Fibroblast of skin of left biceps (primary cell): ENCODE measurements at regions not wholly inside any gene's neighbourhood (a gene's known extent, or its start where the extent isn't known, plus 50 kb on each side); places are given as distances from the start of the nearest gene placed in this dataset.

ENCODE experiments used
- DNase-seq, 2 experiments: peaks; one replicate each; pipeline ENCODE4 v3.0.0-alpha.2; 2013; ENCODE audit warnings: low read depth in 2 of 2

GRCh38 chr15:47824147-47824546 is 106.8 kb downstream of the SEMA6D start:
- no peak for DNase-seq

DNA sequence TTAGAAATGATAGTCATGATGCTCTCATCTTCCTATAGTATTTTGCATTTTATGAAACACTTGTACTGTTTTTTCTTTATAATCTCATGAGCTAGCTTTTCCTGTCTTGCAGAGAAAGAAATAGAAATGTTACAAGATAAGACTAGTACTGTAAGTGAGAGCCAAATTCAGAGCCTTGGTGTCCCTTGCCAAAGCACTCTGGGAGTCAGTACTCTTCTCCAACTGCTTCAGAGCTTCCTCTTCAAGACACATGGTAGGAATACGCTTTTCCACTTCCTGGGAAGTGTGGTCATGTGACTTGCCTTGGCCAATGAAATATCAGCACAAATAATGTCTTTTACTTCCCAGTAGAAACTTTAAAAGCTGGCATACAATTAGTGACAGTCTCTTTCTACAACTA is 112.4 kb downstream of the SEMA6D start:
- no peak for DNase-seq

DNA sequence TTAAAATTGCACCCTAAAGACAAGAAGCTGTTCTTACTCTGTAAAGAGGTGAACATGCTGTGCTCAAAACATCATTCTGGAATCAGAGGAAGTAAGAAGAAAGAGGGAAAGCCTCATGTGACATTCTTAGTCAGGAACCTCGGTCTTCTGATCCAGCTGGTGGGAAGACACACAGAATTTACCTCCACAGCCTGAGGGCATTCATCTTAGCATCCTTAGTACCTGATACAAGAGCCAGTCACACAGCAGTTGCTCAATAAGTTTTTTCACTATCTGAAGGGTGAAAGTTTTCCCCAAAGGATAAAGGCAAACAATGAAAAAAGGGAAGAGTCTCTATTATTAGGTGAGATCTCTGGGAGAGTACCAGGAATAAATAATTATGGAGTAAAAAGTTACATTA is 116.8 kb downstream of the SEMA6D start:
- no peak for DNase-seq

DNA sequence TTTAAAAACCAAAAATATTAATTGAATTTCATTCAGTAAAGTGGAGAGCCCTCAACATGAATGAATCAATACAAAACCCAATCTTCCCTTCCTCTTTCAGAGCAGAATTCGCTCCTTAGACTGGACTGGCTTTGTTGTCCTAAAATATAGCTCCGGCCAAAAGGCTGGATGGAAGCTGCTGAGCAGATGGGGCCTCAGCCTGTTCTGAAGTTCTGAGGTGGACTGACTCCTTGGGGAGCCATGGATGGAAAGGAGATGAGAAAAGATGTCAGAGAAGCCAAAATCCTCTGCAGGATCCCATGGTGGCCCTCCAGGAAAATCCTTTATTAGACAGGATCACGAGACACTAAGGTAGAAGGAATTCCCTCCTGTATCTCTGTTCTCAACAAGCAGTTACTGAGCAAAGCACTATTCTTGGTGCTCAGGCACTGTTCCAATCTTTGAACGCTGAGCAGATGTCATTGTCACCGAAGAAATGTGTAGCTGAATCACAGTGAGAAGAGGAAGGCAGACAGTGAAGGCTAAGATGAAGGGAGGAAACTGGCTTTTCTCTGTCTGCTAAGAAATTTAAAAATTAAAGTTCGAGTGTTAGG is 122.0 kb downstream of the SEMA6D start:
- DNase-seq: no peak

- DNase-seq: no peak
Measured at GRCh38 chr15:47843124-47843663, 125.9 kb downstream of the SEMA6D start.

DNA sequence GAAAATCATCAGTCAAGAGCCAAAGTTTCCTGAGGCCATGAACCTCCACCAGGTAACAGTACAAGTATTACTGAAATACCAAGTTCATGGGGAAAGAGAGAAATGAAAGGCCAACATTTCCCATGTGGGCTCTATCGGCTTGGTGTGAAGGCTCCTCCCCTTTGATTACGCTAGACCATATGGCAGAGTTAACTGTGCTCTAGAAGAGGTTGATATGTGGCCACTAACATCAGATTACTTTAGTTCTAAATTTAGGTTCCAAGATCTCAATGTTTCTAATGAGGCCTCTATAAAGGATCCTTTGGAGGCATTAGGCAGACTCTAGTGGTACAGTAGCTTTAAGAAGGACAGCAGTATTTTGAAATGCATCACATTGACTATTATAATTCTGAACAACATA is 127.1 kb downstream of the SEMA6D start:
- no peak for DNase-seq

DNA sequence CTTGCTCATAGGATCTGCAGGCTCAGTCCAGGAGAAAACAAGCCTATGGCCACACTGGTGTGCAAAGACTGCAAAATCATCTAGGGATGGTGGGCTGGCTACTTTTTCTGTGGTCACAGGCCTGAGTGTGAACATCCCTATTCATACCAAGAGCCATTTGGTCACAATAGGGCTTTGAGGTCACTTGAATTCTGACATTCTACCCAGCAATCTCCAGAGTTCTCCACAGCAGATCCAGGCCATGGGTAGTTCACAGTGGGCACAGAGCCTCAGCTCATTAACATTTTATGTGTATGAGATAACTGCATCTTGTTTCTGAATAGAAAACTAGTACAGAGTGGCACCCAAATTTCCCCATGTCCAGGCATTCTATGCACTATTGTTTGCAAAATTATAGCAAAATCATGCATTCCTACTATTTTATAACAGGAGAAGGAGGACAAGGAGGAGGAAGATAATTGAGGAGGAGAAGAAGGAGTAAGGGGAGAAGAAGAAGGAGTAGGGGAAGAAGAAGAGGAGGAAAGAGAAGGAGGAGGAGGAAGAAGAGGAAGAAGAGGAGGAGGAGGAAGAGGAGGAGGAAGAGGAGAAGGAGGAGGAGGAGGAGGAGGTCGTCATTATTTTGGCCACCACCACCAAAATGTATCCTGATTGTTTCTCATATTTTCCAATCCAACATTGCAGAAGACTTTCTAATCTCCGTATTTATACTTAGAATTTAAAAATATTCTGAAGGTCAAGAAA is 129.0 kb downstream of the SEMA6D start:
- DNase-seq: no peak

- no peak for DNase-seq
Measured at GRCh38 chr15:47846876-47847275, 129.6 kb downstream of the SEMA6D start.

DNA sequence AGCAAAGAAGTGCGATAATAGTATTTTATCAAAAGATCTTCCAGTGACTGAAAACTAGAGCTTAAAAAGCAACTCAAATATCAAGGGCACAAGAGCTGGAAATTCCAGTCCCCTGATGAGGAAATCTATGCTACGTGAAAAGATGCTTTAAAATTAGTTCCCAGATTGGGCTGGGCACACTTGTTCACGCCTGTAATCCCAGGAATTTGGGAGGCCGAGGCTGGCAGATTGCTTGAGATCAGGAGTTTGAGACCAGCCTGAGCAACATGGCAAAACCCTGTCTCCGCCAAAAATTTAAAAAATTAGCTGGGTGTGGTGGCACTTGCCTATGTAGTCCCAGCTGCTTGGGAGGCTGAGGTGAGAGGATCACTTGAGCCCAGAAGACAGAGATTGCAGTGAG is 138.8 kb downstream of the SEMA6D start:
- DNase-seq: no peak

DNA sequence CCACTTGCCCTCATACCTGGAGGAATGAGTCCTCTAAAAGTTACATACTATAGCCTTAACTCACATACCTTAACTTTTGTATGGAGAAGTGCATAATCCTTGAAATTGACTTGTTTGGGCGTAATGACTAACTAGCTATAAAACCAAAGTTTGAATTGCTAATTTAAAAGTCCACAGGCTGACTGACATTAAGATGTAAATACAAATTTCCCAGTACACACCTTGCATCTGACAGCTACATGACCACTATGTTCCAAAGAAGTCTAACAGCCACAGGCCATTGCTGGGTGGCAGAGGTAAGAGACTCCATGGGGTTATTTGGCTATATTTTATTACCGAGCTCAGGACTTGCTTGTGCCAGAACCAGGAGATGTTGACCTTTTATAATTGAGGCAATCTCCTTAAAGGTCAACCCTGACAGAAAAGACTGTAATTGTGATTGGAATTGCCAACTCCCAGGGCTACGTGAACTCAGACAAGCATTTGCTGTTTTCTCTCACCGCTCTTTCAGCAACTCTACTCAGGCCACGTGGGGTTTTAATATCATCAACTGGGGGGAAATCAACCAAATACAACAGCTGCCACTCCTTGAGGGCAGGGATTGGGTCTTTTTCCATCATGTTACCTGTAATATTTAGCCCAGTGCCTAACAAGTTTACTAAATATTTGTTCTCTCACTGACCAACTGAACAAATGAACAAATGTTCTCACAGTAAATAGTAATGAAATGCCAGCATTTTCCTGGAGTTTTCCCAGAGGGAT is 139.9 kb downstream of the SEMA6D start:
- DNase-seq: no peak

GRCh38 chr15:47857776-47858167 is 140.5 kb downstream of the SEMA6D start:
- DNase-seq: no peak

DNA sequence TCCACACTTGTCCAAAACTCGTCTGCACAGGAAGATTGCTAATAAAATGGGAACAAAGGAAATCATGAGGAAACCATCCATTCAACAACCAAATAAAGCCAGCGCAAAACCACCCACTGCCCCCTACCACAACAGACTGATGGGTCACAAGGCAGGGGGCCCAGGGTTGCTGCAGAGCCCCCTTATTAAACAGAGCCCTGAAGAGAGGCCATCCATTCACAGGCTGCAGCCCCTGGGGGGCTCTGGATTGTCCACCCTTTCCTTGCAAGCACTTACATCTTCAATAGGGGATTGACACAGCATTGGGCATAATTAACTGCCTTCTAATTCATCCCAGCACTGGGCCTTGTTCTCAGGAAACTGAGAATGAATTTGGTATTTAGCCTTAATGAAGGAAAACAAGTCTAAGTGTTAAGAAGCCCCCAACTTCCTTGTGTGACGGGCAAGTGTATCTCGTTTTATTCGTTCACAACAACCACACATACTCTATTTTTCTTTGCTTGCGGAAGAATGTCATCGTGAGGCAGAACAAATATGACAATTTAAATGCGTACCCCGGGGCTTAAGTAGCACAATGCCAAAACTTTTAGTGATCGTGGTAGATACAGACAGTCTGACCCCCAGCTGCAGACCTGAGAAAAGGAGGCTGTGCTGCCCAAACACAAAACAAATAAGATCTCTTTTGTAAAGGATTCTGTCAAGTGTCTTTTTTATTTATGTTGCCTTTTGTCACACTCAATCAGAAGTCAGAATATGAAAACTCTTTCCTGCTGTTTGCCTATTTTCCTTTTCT is 144.0 kb downstream of the SEMA6D start:
- no peak for DNase-seq

GRCh38 chr15:47862402-47862801 is 145.1 kb downstream of the SEMA6D start:
- no peak for DNase-seq

DNA sequence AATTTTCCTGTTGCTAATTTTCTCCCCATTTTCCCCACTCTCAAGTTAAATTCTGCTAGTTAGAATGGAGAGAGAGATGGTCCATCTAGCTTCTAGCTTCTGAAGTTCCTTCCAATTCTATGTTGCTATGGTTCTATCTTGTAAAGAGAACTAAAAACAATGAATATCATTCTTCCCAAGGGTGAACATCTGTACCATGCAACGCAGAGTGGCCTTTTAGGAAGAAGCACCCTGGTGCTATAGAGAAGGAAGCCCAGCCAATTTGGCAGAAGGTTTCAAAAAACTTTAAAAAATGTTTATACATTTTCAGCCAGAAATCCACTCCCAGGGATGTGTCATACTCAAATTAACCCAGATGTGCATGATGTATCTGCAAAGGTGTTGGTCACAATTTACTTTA is 149.1 kb downstream of the SEMA6D start:
- no peak for DNase-seq

DNA sequence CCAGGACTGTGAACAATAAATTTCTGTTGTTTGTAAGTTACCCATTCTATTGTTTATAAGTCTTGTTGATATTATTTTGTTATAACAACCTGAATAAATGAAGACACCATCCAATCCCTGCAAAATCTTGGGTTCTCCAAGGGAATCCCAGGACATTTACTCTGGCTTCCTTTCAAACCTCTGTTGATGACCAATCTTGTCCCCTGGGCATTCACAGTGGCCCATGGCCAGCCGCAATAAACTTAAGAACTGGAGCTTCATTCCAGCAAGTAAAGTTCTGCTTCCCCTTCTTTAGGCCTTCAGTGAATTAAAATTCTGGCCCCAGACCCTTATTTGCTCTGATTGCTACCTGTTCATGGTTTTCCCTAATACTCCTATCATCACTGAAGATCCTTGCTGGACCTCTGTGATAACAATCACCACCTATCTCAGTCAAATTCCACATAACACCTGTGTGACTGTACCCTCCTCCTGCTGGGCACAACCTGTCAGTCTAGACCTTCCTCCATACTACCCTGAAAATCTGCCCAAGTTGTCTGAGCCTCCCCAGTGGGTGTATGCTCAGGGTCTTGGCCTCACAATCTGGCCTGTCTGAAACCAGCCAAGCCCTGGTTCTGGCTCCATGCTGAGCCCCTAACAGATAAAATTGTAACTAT is 153.1 kb downstream of the SEMA6D start:
- no peak for DNase-seq

GRCh38 chr15:47870956-47871625 is 153.8 kb downstream of the SEMA6D start:
- DNase-seq: peak; percentile 23 to 26

DNA sequence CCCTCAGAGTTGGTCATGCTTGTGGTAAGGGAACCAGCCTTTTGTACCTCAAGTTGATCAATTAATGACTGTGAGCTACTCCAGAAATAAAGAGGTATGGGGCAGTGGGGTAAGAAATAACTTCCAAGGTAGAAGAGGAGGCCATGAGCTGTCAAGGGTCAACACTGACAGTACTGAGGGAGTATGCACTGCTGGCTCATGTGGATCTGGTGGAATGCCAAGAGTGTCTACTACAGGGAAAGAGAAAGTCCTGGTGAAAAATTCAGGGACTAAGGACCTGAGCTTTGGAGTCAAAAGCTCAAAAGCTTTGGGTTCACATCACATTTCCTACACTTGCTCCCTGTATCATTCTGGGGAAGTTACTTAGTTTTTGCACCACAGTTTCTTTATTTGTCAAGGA is 154.9 kb downstream of the SEMA6D start:
- no peak for DNase-seq

DNA sequence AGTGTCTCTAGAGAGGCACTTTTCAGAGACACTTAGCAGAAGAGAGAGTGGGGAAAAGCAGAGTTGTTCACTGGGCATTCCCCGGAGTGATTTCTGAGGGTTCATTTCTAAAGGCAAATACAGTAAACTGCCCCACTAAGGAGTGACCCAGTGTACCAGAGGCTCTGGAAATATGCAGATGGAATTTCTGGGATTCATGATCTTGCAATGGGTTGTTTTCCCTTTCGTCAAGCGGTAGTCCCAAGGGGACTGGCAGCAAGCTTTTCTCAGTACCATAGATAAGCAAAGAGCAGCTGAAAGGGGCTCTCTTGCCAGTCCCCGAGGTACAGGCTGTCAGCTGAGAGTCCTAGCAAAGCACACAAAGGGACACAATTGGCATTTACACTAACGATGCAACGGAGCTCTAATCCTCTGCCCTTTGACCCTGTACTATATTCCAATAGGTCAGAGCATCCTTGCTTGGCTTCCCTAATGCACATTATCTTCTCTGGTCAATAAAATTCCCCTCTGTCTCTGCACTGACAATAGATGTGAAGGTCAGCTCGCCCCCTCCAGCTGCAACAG is 155.6 kb downstream of the SEMA6D start:
- no peak for DNase-seq

- no peak for DNase-seq
Measured at GRCh38 chr15:47876986-47877385, 159.7 kb downstream of the SEMA6D start.

GRCh38 chr15:47877836-47878235 is 160.5 kb downstream of the SEMA6D start:
- DNase-seq: no peak
